Type B pancreatic cell (in vitro differentiated cells): ENCODE measurements at regions not wholly inside any gene's neighbourhood (a gene's known extent, or its start where the extent isn't known, plus 50 kb on each side); places are given as distances from the start of the nearest gene placed in this dataset.

ENCODE experiments used
- DNase-seq: peaks from one replicate; pipeline ENCODE4 v3.0.0; 2021; ENCODE audit warnings: mixed read lengths; ENCODE audit not compliant: unreplicated experiment; ENCODE audit errors: extremely low spot score
- H3K27ac Mint-ChIP-seq: 2 replicates; pipeline ENCODE4 v1.8.0; 2021; ENCODE audit warnings: mild to moderate bottlenecking, mixed read lengths
- H3K27me3 Mint-ChIP-seq: 2 replicates; pipeline ENCODE4 v1.8.0; 2021; ENCODE audit warnings: mixed read lengths
- H3K36me3 Mint-ChIP-seq: 2 replicates; pipeline ENCODE4 v1.8.0; 2021; ENCODE audit warnings: mixed read lengths
- H3K4me1 Mint-ChIP-seq: one replicate; pipeline ENCODE4 v1.8.0; 2021; ENCODE audit warnings: mixed read lengths; ENCODE audit not compliant: unreplicated experiment
- H3K4me3 Mint-ChIP-seq: 2 replicates; pipeline ENCODE4 v1.8.0; 2021; ENCODE audit warnings: mild to moderate bottlenecking, mixed read lengths
- H3K9me3 Mint-ChIP-seq: 2 replicates; pipeline ENCODE4 v1.8.0; 2021; ENCODE audit warnings: mixed read lengths
- CTCF ChIP-seq: fragments of 200-600 bp; sonication (generic); conservative IDR thresholded peaks from 2 replicates; pipeline ENCODE4 v1.5.0; 2021; ENCODE audit warnings: antibody characterized with exemption, mild to moderate bottlenecking

GRCh38 chr1:198083549-198083948, 73.2 kb upstream of the NEK7 start:
- peaks cover 2% of the 10 kb centered on the region for H3K9me3 Mint-ChIP-seq
- H3K27me3 Mint-ChIP-seq, result no peaks in the 10 kb centered on the region
- peaks cover 4% of the 10 kb centered on the region for H3K4me1 Mint-ChIP-seq
- H3K27ac Mint-ChIP-seq, result no peak overlapping the region
- H3K4me3 Mint-ChIP-seq, result no peak overlapping the region
- no peaks in the 10 kb centered on the region for H3K36me3 Mint-ChIP-seq
- TF ChIP-seq CTCF, result no peak
- DNase-seq, result no peak

DNA sequence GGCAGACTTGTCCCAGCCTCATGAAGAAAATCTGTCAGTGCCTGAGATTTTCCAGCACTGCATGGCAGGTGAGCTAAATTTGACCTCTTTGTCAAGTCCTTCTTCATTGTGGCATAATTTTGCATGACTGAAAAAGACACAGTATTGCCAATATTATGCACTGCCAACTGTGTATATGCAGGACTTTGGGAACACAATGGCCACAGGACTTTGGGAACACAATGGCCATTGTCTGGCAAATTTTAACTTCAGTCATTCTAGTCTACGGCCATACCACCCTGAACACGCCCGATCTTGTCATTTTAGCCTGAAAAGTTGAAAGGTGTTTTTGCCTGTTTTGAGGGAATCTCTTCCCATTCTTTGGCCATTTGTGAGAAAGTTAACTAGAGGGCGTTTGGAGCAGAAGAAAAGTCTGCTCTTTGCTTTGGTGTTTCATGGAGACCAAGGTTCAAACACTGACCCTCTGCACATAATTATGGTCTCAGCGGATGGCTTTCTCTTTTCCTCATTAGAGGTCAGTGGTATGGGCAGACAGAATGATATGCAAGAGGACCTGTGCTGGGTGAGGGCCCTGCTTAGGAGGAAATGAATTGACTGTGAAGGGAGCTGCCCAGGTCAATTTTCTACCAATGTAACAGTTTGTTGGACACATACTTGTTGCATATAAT, 72.4 kb upstream of the NEK7 start:
- H3K27ac Mint-ChIP-seq, result no peak overlapping the region
- H3K9me3 Mint-ChIP-seq, result no peaks in the 10 kb centered on the region
- DNase-seq, result no peak

GRCh38 chr1:198086051-198086745, 70.6 kb upstream of the NEK7 start:
- H3K4me3 Mint-ChIP-seq, result no peak overlapping the region
- DNase-seq, result no peak
- no peak overlapping the region for H3K27ac Mint-ChIP-seq
- peaks cover 8% of the 10 kb centered on the region for H3K4me1 Mint-ChIP-seq
- no peaks in the 10 kb centered on the region for H3K36me3 Mint-ChIP-seq
- no peaks in the 10 kb centered on the region for H3K9me3 Mint-ChIP-seq
- H3K27me3 Mint-ChIP-seq, result no peaks in the 10 kb centered on the region
- TF ChIP-seq CTCF, result no peak

More for the DNA sequence above, 72.4 kb upstream of the NEK7 start:
- Mint-ChIP-seq H3K4me1 (peaks cover 8% of the 10 kb centered on the region), H3K27me3 (no peaks in the 10 kb centered on the region), H3K36me3 (no peaks in the 10 kb centered on the region), H3K4me3 (no peak overlapping the region)
- no peak for TF ChIP-seq CTCF

DNA sequence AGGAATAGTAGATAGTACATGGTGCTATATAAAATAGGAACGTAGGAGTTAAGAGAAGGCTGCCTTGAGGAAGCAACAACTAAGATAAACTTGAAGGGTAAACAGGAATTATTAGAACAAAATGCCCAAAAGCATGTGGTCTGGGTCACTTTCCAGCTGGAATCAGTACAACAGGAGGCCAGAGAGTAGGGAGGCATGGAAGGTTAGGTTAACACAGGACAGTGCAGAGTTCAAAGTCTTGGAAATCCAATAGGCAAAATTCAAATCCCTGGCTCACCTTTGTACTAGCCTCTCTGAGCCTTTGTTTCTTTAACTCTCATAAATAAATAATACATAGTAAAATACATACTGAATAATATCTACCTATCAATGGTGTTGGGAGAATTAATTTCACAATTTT, 69.0 kb upstream of the NEK7 start:
- Mint-ChIP-seq H3K4me3 (no peak overlapping the region), H3K4me1 (peaks cover 8% of the 10 kb centered on the region), H3K9me3 (no peaks in the 10 kb centered on the region), H3K27me3 (no peaks in the 10 kb centered on the region), H3K27ac (no peak overlapping the region), H3K36me3 (no peaks in the 10 kb centered on the region)
- no peak for DNase-seq
- TF ChIP-seq CTCF, result no peak

- H3K27ac Mint-ChIP-seq, result no peak overlapping the region
- peak; percentile 67 for TF ChIP-seq CTCF
Measured at GRCh38 chr1:198088360-198089071, 68.3 kb upstream of the NEK7 start.

More at GRCh38 chr1:198088360-198089071, 68.3 kb upstream of the NEK7 start:
- H3K4me1 Mint-ChIP-seq, result peaks cover 8% of the 10 kb centered on the region
- H3K4me3 Mint-ChIP-seq, result no peak overlapping the region
- H3K9me3 Mint-ChIP-seq, result no peaks in the 10 kb centered on the region
- no peak for DNase-seq
- H3K36me3 Mint-ChIP-seq, result no peaks in the 10 kb centered on the region
- no peaks in the 10 kb centered on the region for H3K27me3 Mint-ChIP-seq
